GM18520 (cell line): ENCODE measurements at regions not wholly inside any gene's neighbourhood (a gene's known extent, or its start where the extent isn't known, plus 50 kb on each side); places are given as distances from the start of the nearest gene placed in this dataset.
A peak's percentile ranks its signal among the peaks of the same experiment; 100 is the strongest.
"Not testable (repeated sequence)": the region's sequence is repeated elsewhere in the genome, so short reads cannot be mapped to it uniquely, and the experiment has no call there.

Experiments used
- ATAC-seq: cut with Tn5 transposase; IDR thresholded peaks from one replicate; pipeline ENCODE4 v1.9.1; 2021; ENCODE audit not compliant: unreplicated experiment

DNA sequence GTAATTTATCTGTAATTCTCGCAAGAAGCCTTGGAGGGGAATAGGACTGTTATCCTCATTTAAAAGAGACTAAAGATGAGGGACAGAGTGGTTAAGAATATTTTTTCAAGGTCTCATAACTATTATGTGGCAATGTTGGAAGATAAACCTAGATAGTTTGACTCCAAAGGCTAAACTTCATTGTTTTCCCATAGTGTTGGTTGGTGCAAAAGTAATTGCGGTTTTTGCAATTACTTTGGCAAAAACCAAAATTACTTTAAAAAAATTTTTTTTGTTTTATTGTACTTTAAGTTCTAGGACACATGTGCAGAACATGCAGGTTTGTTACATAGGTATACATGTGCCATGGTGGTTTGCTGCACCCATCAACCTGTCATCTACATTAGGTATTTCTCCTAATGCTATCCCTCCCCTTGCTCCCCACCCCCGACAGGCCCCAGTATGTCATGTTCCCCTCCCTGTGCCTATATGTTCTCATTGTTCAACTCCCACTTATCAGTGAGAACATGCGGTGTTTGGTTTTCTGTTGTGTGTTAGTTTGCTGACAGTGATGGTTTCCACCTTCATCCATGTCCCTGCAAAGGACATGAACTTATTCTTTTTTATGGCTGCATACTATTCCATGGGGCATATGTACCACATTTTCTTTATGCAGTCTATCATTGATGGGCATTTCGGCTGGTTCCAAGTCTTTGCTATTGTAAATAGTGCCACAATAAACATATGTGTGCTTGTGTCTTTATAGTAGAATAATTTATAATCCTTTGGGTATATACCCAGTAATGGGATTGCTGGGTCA lies 72.9 kb upstream of the TBX18 start:
- not testable (repeated sequence) for ATAC-seq

DNA sequence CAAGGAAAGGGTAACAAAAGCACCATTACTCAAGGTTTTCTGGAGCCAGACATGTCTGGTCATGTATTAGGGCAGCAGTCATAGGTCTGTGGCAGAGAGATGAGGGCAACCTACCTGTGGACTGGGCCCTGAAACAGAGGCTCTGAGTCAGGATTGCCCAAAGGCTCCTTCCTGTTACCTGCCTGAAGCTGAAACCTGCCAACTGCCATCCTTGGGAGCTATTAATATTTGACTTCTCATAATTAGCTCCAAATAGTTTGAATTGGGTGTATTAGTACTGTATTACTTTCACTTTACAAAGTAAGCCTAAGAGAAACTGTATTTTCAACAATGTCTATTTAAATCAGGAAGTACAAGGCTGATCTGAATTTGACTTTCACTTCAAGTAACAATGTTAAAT lies 72.0 kb upstream of the TBX18 start:
- ATAC-seq, result peak; percentile 40

DNA sequence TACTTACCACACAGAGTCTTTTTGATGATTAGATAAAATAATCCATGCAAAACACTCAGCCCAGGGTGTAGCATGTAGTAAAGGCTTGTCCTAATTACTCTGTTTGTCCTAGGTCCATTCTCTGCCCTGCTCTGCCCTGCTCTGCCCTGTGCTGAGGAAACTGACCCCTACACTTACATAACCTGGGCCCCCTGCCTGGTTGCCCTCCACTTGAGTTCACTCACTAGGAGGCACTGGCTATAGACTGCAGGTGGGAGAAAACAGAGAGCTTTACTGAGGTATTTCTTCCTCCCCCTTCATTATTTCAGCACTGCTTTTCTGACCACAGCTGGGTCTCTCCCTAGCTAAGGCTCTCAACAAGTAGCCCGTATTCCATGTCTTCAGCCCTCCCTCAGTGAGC lies 70.9 kb upstream of the TBX18 start:
- ATAC-seq, result no peak

DNA sequence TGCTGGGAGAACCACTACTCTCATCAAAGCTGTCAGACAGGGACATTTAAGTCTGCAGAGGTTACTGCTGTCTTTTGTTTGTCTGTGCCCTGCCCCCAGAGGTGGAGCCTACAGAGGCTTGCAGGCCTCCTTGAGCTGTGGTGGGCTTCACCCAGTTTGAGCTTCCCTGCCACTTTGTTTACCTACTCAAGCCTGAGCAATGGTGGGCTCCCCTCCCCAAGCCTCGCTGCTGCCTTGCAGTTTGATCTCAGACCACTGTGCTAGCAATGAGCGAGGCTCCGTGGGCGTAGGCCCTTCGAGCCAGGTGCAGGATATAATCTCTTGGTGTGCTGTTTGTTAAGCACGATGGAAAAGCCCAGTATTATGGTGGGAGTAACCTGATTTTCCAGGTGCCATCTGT lies 67.5 kb upstream of the TBX18 start:
- not testable (repeated sequence) for ATAC-seq

DNA sequence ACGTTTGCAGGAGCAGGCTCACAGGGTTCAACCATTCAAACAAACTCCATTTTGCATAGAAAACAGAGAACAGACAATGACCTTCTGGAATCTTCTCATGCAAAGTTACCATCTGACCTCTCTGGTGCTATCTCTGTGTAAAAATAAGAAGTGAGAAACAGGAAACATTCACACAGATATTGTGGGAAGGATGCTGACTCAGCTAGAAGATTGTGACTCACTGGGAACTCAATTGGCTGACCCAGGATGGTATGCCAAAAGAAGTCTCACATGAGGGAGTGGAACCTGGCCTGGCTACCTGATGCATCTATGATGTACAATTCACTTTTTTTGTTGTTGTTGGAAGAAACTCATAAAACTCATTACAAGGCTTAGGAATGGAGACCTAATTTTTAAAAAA lies 61.1 kb upstream of the TBX18 start:
- ATAC-seq, result no peak

DNA sequence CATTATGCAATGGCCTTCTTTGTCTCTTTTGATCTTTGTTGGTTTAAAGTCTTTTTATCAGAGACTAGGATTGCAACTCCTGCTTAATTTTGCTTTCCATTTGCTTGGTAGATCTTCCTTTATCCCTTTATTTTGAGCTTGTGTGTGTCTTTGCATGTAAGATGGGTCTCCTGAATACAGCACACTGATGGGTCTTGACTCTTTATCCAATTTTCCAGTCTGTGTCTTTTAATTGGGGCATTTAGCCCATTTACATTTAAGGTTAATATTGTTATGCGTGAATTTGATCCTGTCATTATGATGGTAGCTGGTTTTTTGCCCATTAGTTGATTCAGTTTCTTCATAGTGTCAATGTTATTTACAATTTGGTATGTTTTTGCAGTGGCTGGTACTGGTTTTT lies 56.9 kb upstream of the TBX18 start:
- not testable (repeated sequence) for ATAC-seq

DNA sequence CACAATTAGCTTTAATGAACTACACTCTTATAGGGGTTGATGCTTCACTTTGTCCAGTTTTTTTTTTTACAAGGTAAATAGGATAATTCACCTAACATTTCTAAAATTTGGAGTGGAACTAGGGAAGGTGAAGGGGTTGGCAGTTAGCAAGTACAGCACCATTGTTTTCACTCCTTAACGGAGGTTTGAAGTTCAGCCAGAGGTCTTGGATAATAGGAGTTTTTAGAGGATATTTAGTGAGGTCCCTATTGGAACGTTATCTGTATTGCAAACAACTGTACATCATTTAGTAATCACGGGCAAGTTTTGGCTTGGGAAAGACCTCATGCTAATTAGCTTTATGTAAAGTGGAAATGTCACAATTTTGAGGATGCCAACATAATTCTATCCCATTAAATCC lies 52.3 kb upstream of the TBX18 start:
- ATAC-seq, result no peak

DNA sequence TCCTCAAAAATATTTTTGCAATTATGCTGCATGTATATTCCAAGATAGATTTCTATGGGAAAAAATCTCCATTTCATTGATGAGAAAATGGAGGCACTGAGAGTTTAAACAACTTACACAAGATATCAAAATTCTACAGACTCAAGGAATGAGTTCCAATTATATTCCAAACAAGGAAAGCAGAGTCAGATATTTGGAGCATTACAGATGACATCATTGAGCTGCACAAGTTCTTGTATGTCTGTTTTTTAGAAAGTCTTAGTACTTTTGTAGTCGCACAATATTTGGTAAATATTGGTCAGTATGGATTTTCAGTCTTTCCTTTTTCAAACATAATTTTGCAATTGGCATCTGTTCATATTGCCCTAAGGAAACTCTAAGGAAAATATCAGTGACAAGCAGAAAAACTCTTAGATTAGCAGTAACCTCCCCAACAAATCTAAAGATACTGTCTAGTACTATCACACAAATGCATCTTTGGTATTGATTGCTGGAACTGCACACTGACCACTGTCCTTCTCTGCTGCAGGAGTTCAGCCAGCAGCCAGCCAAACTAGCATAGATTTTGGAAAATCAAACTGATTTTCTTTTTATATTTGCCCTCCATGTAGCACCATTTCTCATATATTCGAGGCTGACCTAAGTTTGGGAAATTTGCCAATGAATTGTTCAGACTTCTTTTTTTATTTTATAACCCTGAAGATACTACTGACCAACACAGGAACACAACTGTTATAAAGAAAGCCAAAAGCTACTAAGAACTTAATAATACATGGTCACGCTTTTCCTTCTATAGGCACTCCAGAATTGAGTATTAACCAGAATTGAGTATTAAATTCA lies 51.7 kb upstream of the TBX18 start:
- no peak for ATAC-seq
